ENCODE measurements at regions not wholly inside any gene's neighbourhood (a gene's known extent, or its start where the extent isn't known, plus 50 kb on each side); places are given as distances from the start of the nearest gene placed in this dataset.

GRCh38 chr12:124096109-124096508, 123.1 kb downstream of the ZNF664 start:
- TF ChIP-seq TARDBP (IDR thresholded peaks at IDR 0.05) (no peak), ZNF384 (IDR thresholded peaks at IDR 0.05) (no peak), ARNT (IDR thresholded peaks at IDR 0.05) (no peak), FOXA1 (IDR thresholded peaks at IDR 0.05) (no peak), BHLHE40 (IDR thresholded peaks at IDR 0.05; ENCODE audit: borderline replicate concordance) (no peak), ELF4 (IDR thresholded peaks at IDR 0.05) (no peak), HDGF (IDR thresholded peaks at IDR 0.05; ENCODE audit: borderline replicate concordance) (no peak), FOXM1 (IDR thresholded peaks at IDR 0.05; ENCODE audit: borderline replicate concordance) (no peak), NFRKB (IDR thresholded peaks at IDR 0.05) (no peak), FOXK2 (IDR thresholded peaks at IDR 0.05) (no peak), SP1 (IDR thresholded peaks at IDR 0.05) (no peak), LEF1 (IDR thresholded peaks at IDR 0.05; ENCODE audit: borderline replicate concordance) (no peak), SUZ12 (IDR thresholded peaks at IDR 0.05) (no peak)

Measured in HEK293T (cell line).